RWPE2 (cell line): ENCODE measurements at regions not wholly inside any gene's neighbourhood (a gene's known extent, or its start where the extent isn't known, plus 50 kb on each side); places are given as distances from the start of the nearest gene placed in this dataset.

Source experiments
- ATAC-seq: fragments of 200-7000 bp; cut with Tn5 transposase; 3 replicates; pipeline ENCODE4 v1.9.1; 2021; ENCODE audit warnings: low read depth
- DNase-seq: peaks from one replicate; pipeline ENCODE4 v3.0.0-alpha.2; 2020; ENCODE audit warnings: low spot score
- H3K27ac ChIP-seq: fragments of 450-650 bp; 2 replicates; pipeline ENCODE4 v1.5.1; 2017; ENCODE audit warnings: mild to moderate bottlenecking; ENCODE audit not compliant: poor library complexity, severe bottlenecking
- H3K27me3 ChIP-seq: fragments of 250-450 bp; sonication (Bioruptor Pico); 2 replicates; pipeline ENCODE4 v1.5.1; 2021; ENCODE audit warnings: mild to moderate bottlenecking, moderate library complexity; ENCODE audit not compliant: insufficient read depth, poor library complexity, severe bottlenecking
- H3K36me3 ChIP-seq: fragments of 250-450 bp; sonication (Bioruptor Pico); 2 replicates; pipeline ENCODE4 v1.5.1; 2020; ENCODE audit warnings: low read depth, mild to moderate bottlenecking, moderate library complexity
- H3K4me1 ChIP-seq: fragments of 250-450 bp; sonication (Bioruptor Pico); 2 replicates; pipeline ENCODE4 v1.5.1; 2021; ENCODE audit warnings: mild to moderate bottlenecking, moderate library complexity; ENCODE audit not compliant: insufficient read depth, poor library complexity, severe bottlenecking
- H3K4me3 ChIP-seq: fragments of 250-450 bp; sonication (Bioruptor Pico); 2 replicates; pipeline ENCODE4 v1.5.1; 2021; ENCODE audit warnings: mild to moderate bottlenecking, moderate library complexity; ENCODE audit not compliant: severe bottlenecking
- H3K9me3 ChIP-seq: fragments of 250-450 bp; sonication (Bioruptor Pico); 2 replicates; pipeline ENCODE4 v1.5.1; 2021; ENCODE audit warnings: mild to moderate bottlenecking, moderate library complexity; ENCODE audit not compliant: severe bottlenecking
- CTCF ChIP-seq: fragments of 450-650 bp; IDR thresholded peaks from one replicate; pipeline ENCODE4 v1.5.1; 2017; ENCODE audit warnings: mild to moderate bottlenecking, moderate library complexity; ENCODE audit not compliant: poor library complexity, severe bottlenecking

GRCh38 chr6:164928728-164929407, 380.5 kb downstream of the C6orf118 start:
- H3K4me3 ChIP-seq, result no peak overlapping the region
- no peaks in the 10 kb centered on the region for H3K9me3 ChIP-seq
- no peak for TF ChIP-seq CTCF
- DNase-seq (no peak), ATAC-seq (no peak)
- H3K27ac ChIP-seq, result no peak overlapping the region
- H3K36me3 ChIP-seq, result no peaks in the 10 kb centered on the region
- H3K4me1 ChIP-seq, result no peaks in the 10 kb centered on the region
- H3K27me3 ChIP-seq, result no peaks in the 10 kb centered on the region

GRCh38 chr6:164928057-164928727, 381.2 kb downstream of the C6orf118 start:
- no peaks in the 10 kb centered on the region for H3K36me3 ChIP-seq
- ATAC-seq, result no peak
- H3K27me3 ChIP-seq, result no peaks in the 10 kb centered on the region
- no peaks in the 10 kb centered on the region for H3K4me1 ChIP-seq
- H3K4me3 ChIP-seq, result no peak overlapping the region
- no peak for DNase-seq
- H3K9me3 ChIP-seq, result no peaks in the 10 kb centered on the region
- no peak overlapping the region for H3K27ac ChIP-seq
- no peak for TF ChIP-seq CTCF

GRCh38 chr6:164927288-164928056, 381.9 kb downstream of the C6orf118 start:
- Histone ChIP-seq H3K9me3 (no peaks in the 10 kb centered on the region), H3K27me3 (no peaks in the 10 kb centered on the region), H3K4me1 (no peaks in the 10 kb centered on the region), H3K4me3 (no peak overlapping the region), H3K36me3 (no peaks in the 10 kb centered on the region), H3K27ac (no peak overlapping the region)
- ATAC-seq (peak; percentile 95), DNase-seq (no peak)
- TF ChIP-seq CTCF, result peak; percentile 96

- DNase-seq (no peak), ATAC-seq (no peak)
- no peaks in the 10 kb centered on the region for H3K27me3 ChIP-seq
- TF ChIP-seq CTCF, result no peak
- no peaks in the 10 kb centered on the region for H3K36me3 ChIP-seq
- H3K4me3 ChIP-seq, result no peak overlapping the region
- H3K4me1 ChIP-seq, result no peaks in the 10 kb centered on the region
- no peak overlapping the region for H3K27ac ChIP-seq
- no peaks in the 10 kb centered on the region for H3K9me3 ChIP-seq
Measured at GRCh38 chr6:164926686-164927085, 382.7 kb downstream of the C6orf118 start.
